Stomach (tissue), 4 donors: ENCODE measurements at regions not wholly inside any gene's neighbourhood (a gene's known extent, or its start where the extent isn't known, plus 50 kb on each side); places are given as distances from the start of the nearest gene placed in this dataset.

ENCODE experiments used
- CTCF ChIP-seq, 7 experiments: fragments of 450-650 bp in 4 of 7; fragments of 200-600 bp in 3 of 7; sonication (generic) in 3 of 7; IDR thresholded peaks; one replicate each; pipeline ENCODE4 v1.5.1; 2016 to 2019; ENCODE audit warnings: antibody characterized with exemption in 7 of 7, control low read depth in 2 of 7, mild to moderate bottlenecking in 1 of 7
- POLR2A ChIP-seq, 4 donors: fragments of 450-650 bp; IDR thresholded peaks; one replicate each; pipeline ENCODE4 v1.6.1; 2016; ENCODE audit warnings: antibody characterized with exemption in 4 of 4, control low read depth in 2 of 4, mild to moderate bottlenecking in 1 of 4, moderate library complexity in 1 of 4
- POLR2AphosphoS5 ChIP-seq, 3 donors: sonication (generic); formaldehyde crosslinking; IDR thresholded peaks; one replicate each; pipeline ENCODE4 v1.6.1; 2016; ENCODE audit warnings: antibody characterized with exemption in 3 of 3

GRCh38 chr4:83929550-83929949 is 393.6 kb downstream of the GPAT3 start:
- no peak for TF ChIP-seq POLR2A (IDR thresholded peaks at IDR 0.05)
- TF ChIP-seq CTCF (IDR thresholded peaks at IDR 0.05): no peak
- TF ChIP-seq POLR2AphosphoS5 (IDR thresholded peaks at IDR 0.05): no peak
